HCT116 (cell line): ENCODE measurements at regions not wholly inside any gene's neighbourhood (a gene's known extent, or its start where the extent isn't known, plus 50 kb on each side); places are given as distances from the start of the nearest gene placed in this dataset.

Experiments used
- ATAC-seq: fragments of 200-7000 bp; cut with Tn5 transposase; 2 replicates; pipeline ENCODE4 v1.9.1; 2020; ENCODE audit warnings: mild to moderate bottlenecking, moderate library complexity
- BruUV-seq: library from RNA; stranded (reverse); fragments of 400-500 nt; replicated peaks from 2 replicates; lab custom pipeline; 2021; lab: Mats Ljungman, UMichigan
- CTCF ChIA-PET: fragments of 300-600 bp; sonication (Branson Sonifier 250); formaldehyde crosslinking; loops from one replicate; lab custom pipeline; 2021; ENCODE audit warnings: antibody characterized with exemption; lab: Charles Lee
- POLR2A ChIA-PET: fragments of 300-600, 350-600 bp; sonication (Branson Sonifier 250); formaldehyde crosslinking; loops from one replicate; lab custom pipeline; 2021; ENCODE audit warnings: antibody characterized with exemption; lab: Charles Lee
- RAD21 ChIA-PET, 2 experiments: fragments of 300-600 bp; sonication (Branson Sonifier 250); formaldehyde crosslinking; loops; one replicate each; lab custom pipeline; 2023; ENCODE audit warnings: low total read pairs in 2 of 2; ENCODE audit not compliant: uncharacterized antibody in 2 of 2, unreplicated experiment in 2 of 2, low non-redundant PET in 1 of 2; lab: Charles Lee
- DNase-seq: peaks from one replicate; pipeline ENCODE4 v3.0.0-alpha.2; 2010; ENCODE audit warnings: low read depth, low spot score
- H2AFZ ChIP-seq: fragments of 200-600 bp; shearing (Covaris generic), sonication (generic); 2 replicates; pipeline ENCODE4 v1.6.1; 2017; ENCODE audit warnings: low read depth, mixed run types, mixed read lengths, antibody characterized with exemption, low read length; ENCODE audit not compliant: poor library complexity, severe bottlenecking
- H3K27ac ChIP-seq: 2 replicates; pipeline ENCODE4 v1.5.1; 2012; ENCODE audit warnings: low read depth, low read length
- H3K27me3 ChIP-seq: fragments of 200-600 bp; sonication (generic); 2 replicates; pipeline ENCODE4 v1.6.1; 2016; ENCODE audit warnings: mixed run types, low read length, mixed read lengths; ENCODE audit not compliant: insufficient read depth
- H3K36me3 ChIP-seq, 2 experiments: fragments of 200-500 bp in 1 of 2; fragments of 200-600 bp in 1 of 2; sonication (Bioruptor generic) in 1 of 2; sonication (generic) in 1 of 2; 2 replicates each; pipeline versions ENCODE4 v1.5.1 to v1.6.1; 2014 to 2016; ENCODE audit warnings: low read length in 2 of 2, inconsistent platforms in 1 of 2, mixed read lengths in 1 of 2, mixed run types in 1 of 2; ENCODE audit not compliant: insufficient read depth in 2 of 2, control insufficient read depth in 1 of 2
- H3K4me1 ChIP-seq, 2 experiments: fragments of 200-600 bp in 1 of 2; sonication (generic) in 1 of 2; 2 replicates each; pipeline versions ENCODE4 v1.5.1 to v1.6.1; 2012 to 2017; ENCODE audit warnings: low read length in 2 of 2, inconsistent platforms in 1 of 2, mild to moderate bottlenecking in 1 of 2, mixed read lengths in 1 of 2, mixed run types in 1 of 2, moderate library complexity in 1 of 2; ENCODE audit not compliant: insufficient read depth in 2 of 2, control insufficient read depth in 1 of 2
- H3K4me2 ChIP-seq: fragments of 200-600 bp; sonication (generic); 2 replicates; pipeline ENCODE4 v1.6.1; 2017; ENCODE audit warnings: mixed run types, low read length, mixed read lengths
- H3K4me3 ChIP-seq, 2 experiments: fragments of 200-600 bp in 1 of 2; sonication (generic) in 1 of 2; replicated peaks in 1 of 2; 2 replicates each; pipeline ENCODE4 v1.5.1; 2011 to 2016; ENCODE audit warnings: low read length in 2 of 2, control low read depth in 1 of 2, low read depth in 1 of 2, mild to moderate bottlenecking in 1 of 2, mixed read lengths in 1 of 2, mixed run types in 1 of 2
- H3K79me2 ChIP-seq: fragments of 200-600 bp; sonication (generic); 2 replicates; pipeline ENCODE4 v1.6.1; 2017; ENCODE audit warnings: mild to moderate bottlenecking, mixed run types, low read length, moderate library complexity, mixed read lengths; ENCODE audit not compliant: insufficient read depth
- H3K9ac ChIP-seq: fragments of 200-600 bp; sonication (generic); 2 replicates; pipeline ENCODE4 v1.6.1; 2016; ENCODE audit warnings: low read length, mixed read lengths
- H3K9me2 ChIP-seq: fragments of 200-600 bp; sonication (generic), shearing (Covaris generic); 2 replicates; pipeline ENCODE4 v1.6.1; 2017; ENCODE audit warnings: mixed run types, mild to moderate bottlenecking, moderate library complexity; ENCODE audit not compliant: insufficient read depth
- H3K9me3 ChIP-seq, 2 experiments: fragments of 200-500 bp in 1 of 2; fragments of 200-600 bp in 1 of 2; sonication (Bioruptor generic) in 1 of 2; sonication (generic) in 1 of 2; 2 replicates each; pipeline ENCODE4 v1.6.1; 2014 to 2017; ENCODE audit warnings: low read length in 2 of 2, mixed read lengths in 2 of 2, inconsistent platforms in 1 of 2, low read depth in 1 of 2, mild to moderate bottlenecking in 1 of 2, mixed run types in 1 of 2, moderate library complexity in 1 of 2; ENCODE audit not compliant: control insufficient read depth in 1 of 2, insufficient read depth in 1 of 2
- H4K20me1 ChIP-seq: fragments of 200-600 bp; sonication (generic), shearing (Covaris generic); 2 replicates; pipeline ENCODE4 v1.6.1; 2017; ENCODE audit warnings: mixed run types, mild to moderate bottlenecking, moderate library complexity; ENCODE audit not compliant: insufficient read depth
- ATF3 ChIP-seq: IDR thresholded peaks from 2 replicates; pipeline ENCODE4 v1.6.1; 2012
- CBX3 ChIP-seq: IDR thresholded peaks from 2 replicates; pipeline ENCODE4 v1.6.1; 2012; ENCODE audit warnings: low read depth
- CEBPB ChIP-seq: IDR thresholded peaks from 2 replicates; pipeline ENCODE4 v1.6.1; 2012; ENCODE audit warnings: low read depth
- ELF1 ChIP-seq: IDR thresholded peaks from 2 replicates; pipeline ENCODE4 v1.6.1; 2012; ENCODE audit warnings: low read depth, borderline replicate concordance
- EZH2 ChIP-seq: fragments of 200-600 bp; sonication (generic); IDR thresholded peaks from 2 replicates; pipeline ENCODE4 v1.6.1; 2017; ENCODE audit warnings: antibody characterized with exemption, mixed run types
- EZH2phosphoT487 ChIP-seq: fragments of 200-600 bp; IDR thresholded peaks from 2 replicates; pipeline ENCODE4 v1.6.1; 2018; ENCODE audit warnings: antibody characterized with exemption, borderline replicate concordance
- FOSL1 ChIP-seq: IDR thresholded peaks from 2 replicates; pipeline ENCODE4 v1.6.1; 2012; ENCODE audit warnings: low read depth
- JUND ChIP-seq: IDR thresholded peaks from 2 replicates; pipeline ENCODE4 v1.6.1; 2012
- POLR2A ChIP-seq: IDR thresholded peaks from 2 replicates; pipeline ENCODE4 v1.7.0; 2011; ENCODE audit warnings: borderline replicate concordance; ENCODE audit not compliant: insufficient read depth, insufficient read length; ENCODE audit errors: extremely low read depth
- REST ChIP-seq: IDR thresholded peaks from 2 replicates; pipeline ENCODE4 v1.6.1; 2012; ENCODE audit warnings: low read depth
- SIN3A ChIP-seq: IDR thresholded peaks from 2 replicates; pipeline ENCODE4 v1.6.1; 2012; ENCODE audit warnings: low read depth
- TCF7L2 ChIP-seq: IDR thresholded peaks from 2 replicates; pipeline ENCODE4 v1.7.0; 2011; ENCODE audit warnings: borderline replicate concordance, inconsistent platforms; ENCODE audit not compliant: insufficient read depth, insufficient read length; ENCODE audit errors: extremely low read depth
- ZFX ChIP-seq: fragments of 450-650 bp; IDR thresholded peaks from 2 replicates; pipeline ENCODE4 v1.6.1; 2017
- intact Hi-C: fragments of 100-400 bp; cut with micrococcal nuclease; formaldehyde crosslinking; loops from 2 replicates; pipeline ENCODE4 v1.10.0; 2022
- TF ChIP-seq, protein P1 (sequence below), 3 experiments: fragments of 200-600 bp in 1 of 3; sonication (generic) in 1 of 3; IDR thresholded peaks in 2 of 3; conservative IDR thresholded peaks in 1 of 3; 2 replicates each; pipeline ENCODE4 v1.5.1; 2012 to 2017; ENCODE audit warnings: low read depth in 2 of 3, low read length in 2 of 3, antibody characterized with exemption in 1 of 3, borderline replicate concordance in 1 of 3, control low read depth in 1 of 3, mild to moderate bottlenecking in 1 of 3, mixed read lengths in 1 of 3, mixed run types in 1 of 3, moderate library complexity in 1 of 3; ENCODE audit not compliant: insufficient read depth in 1 of 3

DNA sequence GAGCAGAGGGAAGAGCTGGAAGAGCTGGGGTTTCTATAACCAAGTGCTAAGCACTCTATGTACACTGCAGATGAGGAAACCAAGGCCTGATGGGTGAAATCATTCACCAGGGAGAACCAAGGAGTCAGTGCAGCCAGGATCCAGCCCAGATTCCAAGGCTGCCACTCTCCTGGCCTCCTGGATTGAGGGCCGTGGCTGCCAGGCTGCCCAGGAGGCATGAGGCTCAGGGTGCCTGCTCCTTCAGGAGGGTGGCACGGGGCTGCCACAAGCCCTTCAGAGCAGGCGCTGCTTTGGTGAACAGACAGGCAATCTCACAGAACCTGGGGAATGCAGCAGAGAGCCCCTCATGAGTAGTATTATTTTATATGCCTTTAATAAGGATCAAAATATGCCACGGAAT is 293.7 kb upstream of the HDAC4 start:
- Histone ChIP-seq H3K9me3 (no peaks in the 10 kb centered on the region), H3K4me2 (no peak overlapping the region), H3K9ac (no peak overlapping the region), H3K4me3 (no peak overlapping the region), H3K9me2 (no peaks in the 10 kb centered on the region), H3K27me3 (peaks cover 4% of the 10 kb centered on the region; the same call in 1 of the 2 replicates), H3K36me3 (no peaks in the 10 kb centered on the region), H3K27ac (no peak overlapping the region), H4K20me1 (no peaks in the 10 kb centered on the region), H2AFZ (no peak overlapping the region), H3K79me2 (no peaks in the 10 kb centered on the region), H3K4me1 (no peaks in the 10 kb centered on the region)
- BruUV-seq: no TSS peak
- TF ChIP-seq EZH2 (no peak), CEBPB (no peak), REST (no peak), ELF1 (no peak), ZFX (no peak), ATF3 (no peak), CBX3 (no peak), FOSL1 (no peak), SIN3A (no peak), TCF7L2 (no peak), EZH2phosphoT487 (no peak), POLR2A (no peak), JUND (no peak)
- TF ChIP-seq, protein P1, sequence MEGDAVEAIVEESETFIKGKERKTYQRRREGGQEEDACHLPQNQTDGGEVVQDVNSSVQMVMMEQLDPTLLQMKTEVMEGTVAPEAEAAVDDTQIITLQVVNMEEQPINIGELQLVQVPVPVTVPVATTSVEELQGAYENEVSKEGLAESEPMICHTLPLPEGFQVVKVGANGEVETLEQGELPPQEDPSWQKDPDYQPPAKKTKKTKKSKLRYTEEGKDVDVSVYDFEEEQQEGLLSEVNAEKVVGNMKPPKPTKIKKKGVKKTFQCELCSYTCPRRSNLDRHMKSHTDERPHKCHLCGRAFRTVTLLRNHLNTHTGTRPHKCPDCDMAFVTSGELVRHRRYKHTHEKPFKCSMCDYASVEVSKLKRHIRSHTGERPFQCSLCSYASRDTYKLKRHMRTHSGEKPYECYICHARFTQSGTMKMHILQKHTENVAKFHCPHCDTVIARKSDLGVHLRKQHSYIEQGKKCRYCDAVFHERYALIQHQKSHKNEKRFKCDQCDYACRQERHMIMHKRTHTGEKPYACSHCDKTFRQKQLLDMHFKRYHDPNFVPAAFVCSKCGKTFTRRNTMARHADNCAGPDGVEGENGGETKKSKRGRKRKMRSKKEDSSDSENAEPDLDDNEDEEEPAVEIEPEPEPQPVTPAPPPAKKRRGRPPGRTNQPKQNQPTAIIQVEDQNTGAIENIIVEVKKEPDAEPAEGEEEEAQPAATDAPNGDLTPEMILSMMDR (IDR thresholded peaks at IDR 0.05 in 2 of 3, conservative IDR thresholded peaks at IDR 0.05 in 1 of 3; ENCODE audit: borderline replicate concordance in 1 of 3, insufficient read depth in 1 of 3, low read depth in 2 of 3, low read length in 2 of 3): no peak
- no peak for ATAC-seq
- ChIA-PET POLR2A (no interaction called here), RAD21 (no interaction called here), CTCF (no interaction called here)
- no peak for DNase-seq
- intact Hi-C loops: no loop called here
